ENCODE measurements at regions not wholly inside any gene's neighbourhood (a gene's known extent, or its start where the extent isn't known, plus 50 kb on each side); places are given as distances from the start of the nearest gene placed in this dataset.
"Not testable (repeated sequence)": the region's sequence is repeated elsewhere in the genome, so short reads cannot be mapped to it uniquely, and the experiment has no call there.

- no peak for DNase-seq (ENCODE audit: low spot score)
These were observed 2351.4 kb downstream of the PCDH7 start for GRCh38 chr4:33071535-33071934.

GRCh38 chr4:33072298-33073089 lies 2352.3 kb downstream of the PCDH7 start:
- no peak for DNase-seq (ENCODE audit: low spot score)

DNA sequence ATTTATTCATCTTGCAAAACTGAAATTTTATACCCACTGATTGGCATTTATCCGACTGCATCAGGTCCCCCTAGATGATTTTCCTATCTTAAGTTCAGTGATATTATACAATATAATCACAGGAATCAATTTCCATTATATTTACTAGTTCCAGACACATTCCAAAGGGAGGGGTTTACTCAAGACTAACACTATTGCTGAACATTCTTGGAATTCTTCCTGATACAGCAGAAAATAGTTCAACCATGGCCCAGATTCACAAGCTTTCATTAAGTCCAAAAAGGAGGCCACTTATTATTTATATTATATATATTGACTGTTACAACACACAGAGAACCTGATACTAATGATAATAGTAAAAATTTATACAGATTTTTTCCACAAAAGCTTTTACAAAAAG lies 2353.6 kb downstream of the PCDH7 start:
- DNase-seq (ENCODE audit: low spot score), result no peak

- DNase-seq (ENCODE audit: low spot score), result no peak
These were observed 2358.0 kb downstream of the PCDH7 start for GRCh38 chr4:33078145-33078544.

GRCh38 chr4:33080275-33080674 lies 2360.1 kb downstream of the PCDH7 start:
- DNase-seq (ENCODE audit: low spot score), result no peak

DNA sequence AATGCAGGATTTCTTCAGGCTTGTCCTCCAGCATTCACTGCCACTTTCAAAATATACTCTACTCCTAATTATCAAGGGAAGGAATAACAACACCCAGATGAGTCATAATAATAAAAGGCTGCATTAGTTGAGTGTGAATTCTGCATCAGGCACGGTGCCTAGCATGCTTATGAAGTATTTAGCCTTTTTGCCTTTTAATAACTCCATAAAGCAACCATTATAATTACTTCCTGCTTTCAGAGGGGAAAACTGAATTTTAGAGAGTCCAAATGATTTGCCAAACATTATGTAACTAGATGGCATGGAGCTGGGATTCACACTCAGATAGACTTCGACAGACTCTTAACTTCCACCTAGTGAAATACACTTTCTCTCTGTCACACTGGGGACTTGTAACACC lies 2365.5 kb downstream of the PCDH7 start:
- DNase-seq (ENCODE audit: low spot score), result no peak

DNA sequence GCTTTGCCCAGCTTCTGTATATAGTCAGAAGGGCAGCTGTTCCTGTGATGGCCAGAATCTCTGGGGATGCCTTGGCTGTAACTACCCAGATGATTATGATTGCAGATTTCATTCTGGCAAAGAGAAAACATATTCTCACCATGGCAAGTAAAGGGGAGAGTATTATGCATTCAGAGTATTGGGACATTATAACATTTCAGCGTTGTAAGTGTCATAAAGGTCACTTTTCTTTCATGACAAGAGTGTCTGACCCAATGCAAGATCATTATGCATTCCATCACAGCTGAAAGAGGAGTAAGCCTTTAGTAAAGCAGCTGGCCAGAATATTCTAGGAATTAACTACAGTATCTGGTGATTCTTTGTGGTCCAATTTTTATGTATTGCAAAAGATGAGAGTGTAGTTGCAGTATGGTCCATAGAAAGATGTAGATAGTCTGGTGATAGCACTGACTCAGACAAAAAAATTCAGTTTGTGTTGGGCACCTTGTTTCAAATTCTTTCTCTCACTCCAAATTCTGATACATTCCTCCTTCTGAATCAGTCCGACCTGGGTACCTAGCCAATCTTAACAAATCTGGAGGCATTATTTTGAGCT lies 2366.3 kb downstream of the PCDH7 start:
- no peak for DNase-seq (ENCODE audit: low spot score)

DNA sequence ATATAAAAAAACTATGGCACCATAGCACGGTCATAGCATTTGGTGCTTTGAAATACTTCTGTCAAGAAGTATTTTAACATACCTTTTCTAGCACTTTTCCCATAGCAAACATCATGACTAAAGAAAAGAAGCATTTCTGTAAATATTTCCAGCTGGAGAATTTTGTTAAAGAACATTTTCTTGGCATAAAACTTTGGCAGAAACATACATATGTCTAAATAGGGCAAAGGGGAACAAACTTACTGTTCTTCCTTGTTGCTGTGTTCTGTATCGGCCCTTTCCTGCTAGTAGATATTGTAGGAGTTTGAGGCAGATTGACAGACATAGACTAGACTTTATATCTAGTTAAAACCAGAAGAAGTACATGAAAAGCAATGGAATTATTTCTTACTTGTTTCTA lies 2368.5 kb downstream of the PCDH7 start:
- no peak for DNase-seq (ENCODE audit: low spot score)

DNA sequence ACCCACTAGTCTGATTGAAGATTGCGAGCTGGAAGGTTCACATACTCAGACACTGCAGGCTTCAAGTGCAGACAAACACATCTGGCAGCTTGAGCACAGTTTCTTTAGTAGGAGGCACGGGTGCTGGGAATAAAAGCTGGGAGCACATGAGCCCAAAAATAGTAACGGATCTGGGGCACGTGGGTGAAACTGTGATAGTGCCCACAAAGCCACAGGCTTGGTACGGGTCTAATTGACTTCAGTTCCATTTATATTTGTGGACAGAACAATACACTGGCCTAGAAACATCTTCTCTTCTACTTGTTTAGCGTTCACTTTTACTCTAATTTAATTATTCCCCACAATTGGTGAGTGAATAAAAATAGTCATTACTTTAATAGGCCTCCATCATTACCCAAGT lies 2370.7 kb downstream of the PCDH7 start:
- DNase-seq (ENCODE audit: low spot score), result no peak

GRCh38 chr4:33091961-33092360 lies 2371.8 kb downstream of the PCDH7 start:
- DNase-seq (ENCODE audit: low spot score), result no peak

DNA sequence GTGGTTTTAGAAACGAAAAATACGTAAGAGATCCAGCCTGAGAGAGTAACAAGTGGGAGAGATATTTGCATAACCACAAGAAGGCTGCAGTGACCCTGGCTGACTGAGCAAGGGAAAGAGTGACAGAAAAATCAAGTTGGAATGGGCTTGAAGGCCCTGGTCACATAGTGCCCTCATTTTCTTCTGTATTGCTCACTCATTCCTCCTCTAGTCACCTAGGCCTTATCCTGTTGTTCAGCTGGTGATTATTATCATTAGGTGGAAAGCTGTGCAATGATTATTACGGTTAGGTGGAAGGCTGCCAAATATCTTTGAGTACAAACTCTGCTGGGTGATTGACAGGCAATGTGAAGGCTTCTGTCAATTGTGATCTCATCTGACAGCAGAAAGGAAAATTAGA lies 2384.1 kb downstream of the PCDH7 start:
- no peak for DNase-seq (ENCODE audit: low spot score)

- no peak for DNase-seq (ENCODE audit: low spot score)
These were observed 2387.6 kb downstream of the PCDH7 start for GRCh38 chr4:33107814-33108213.

- DNase-seq (ENCODE audit: low spot score), result no peak
These were observed 2390.9 kb downstream of the PCDH7 start for GRCh38 chr4:33111117-33111516.

DNA sequence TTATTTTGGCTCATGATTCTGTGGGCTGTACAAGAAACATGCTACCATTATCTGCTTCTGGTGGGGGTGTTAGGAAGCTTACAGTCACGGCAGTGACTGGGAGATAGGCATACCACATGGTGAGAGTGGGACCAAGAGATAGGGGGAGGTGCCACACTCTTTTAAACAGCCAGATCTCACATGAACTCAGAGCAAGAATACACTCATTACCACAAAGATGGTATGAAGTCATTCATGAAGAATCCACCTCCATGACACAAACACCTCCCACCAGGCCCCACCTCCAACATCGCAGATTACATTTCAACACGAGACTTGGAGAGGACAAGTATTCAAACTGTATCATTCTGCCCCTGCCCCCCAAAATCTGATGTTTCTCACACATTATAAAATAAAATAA lies 2396.7 kb downstream of the PCDH7 start:
- DNase-seq (ENCODE audit: low spot score), result no peak

DNA sequence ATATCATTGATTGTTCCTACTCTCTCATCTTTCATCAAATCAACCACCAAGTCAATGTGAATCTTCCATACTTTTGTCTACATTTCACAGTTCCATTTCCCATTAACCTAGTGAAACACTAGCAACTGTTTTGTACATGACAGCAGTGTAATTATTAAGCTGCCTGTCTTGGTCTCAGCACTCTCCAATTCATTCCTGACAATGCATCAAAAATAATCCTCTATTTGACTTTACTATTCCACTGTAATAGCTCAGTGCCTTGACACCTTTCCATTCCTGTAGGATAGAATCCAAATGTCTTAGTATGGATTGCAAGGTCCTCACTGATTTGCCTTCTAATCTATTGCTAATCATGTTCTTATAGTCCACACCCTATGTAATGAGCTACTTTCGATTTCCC lies 2405.8 kb downstream of the PCDH7 start:
- DNase-seq (ENCODE audit: low spot score), result no peak

DNA sequence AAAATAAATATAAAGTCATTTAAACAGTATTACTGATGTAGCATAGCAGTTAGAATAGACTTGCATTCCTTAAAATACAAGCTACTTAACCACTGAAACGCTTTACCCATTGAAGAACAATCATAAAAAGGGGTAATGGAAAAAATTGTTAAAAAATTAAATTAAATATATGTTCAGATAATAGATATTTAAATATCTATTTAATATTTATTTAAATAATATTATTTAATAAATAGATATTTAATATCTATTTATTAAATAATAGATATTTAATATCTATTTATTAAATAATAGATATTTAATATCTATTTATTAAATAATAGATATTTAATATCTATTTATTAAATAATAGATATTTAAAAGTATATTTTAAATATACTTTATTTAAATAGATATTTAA lies 2410.5 kb downstream of the PCDH7 start:
- DNase-seq (ENCODE audit: low spot score), result not testable (repeated sequence)

GRCh38 chr4:33133723-33134122 lies 2413.6 kb downstream of the PCDH7 start:
- DNase-seq (ENCODE audit: low spot score), result no peak

GRCh38 chr4:33134366-33134765 lies 2414.2 kb downstream of the PCDH7 start:
- no peak for DNase-seq (ENCODE audit: low spot score)

DNA sequence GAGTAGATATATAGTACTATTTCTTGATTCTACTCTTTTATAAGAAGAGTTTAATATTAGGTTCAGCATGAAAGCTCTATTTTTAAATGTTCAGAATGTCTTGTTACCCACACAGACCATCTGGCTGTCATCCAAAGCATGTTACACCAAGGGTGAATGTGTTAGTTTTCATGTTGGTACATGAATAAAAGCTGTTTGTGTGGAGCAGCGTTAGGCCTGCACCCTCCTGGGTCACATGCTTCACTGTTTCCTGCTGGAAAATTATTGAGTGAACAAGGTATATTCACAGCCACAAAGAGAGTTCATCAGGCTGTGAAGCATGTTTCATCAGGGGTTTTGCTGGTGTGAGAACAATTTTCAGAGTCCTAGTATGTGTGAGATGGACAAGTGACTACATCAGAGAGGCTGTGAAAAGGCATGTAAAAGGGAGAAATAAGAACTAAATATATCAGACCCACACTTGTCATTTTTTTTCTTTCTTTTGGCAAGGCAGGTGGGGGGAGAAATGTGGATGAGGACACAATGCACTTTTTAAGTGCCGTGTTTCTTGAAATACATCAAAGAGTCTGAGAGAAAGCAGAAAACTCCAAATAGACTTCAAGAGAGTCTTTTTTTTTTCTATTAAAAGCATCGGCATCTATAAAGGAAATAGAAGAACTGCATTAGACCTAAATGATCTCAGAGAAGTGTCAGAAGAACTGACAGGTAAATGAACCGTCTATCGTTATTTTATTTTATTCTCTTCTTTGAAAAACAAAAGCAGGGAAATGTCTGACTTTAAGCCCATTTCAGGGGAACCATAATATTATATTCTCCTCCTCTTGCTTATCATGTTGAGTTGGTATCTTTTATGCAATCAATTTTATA lies 2429.7 kb downstream of the PCDH7 start:
- no peak for DNase-seq (ENCODE audit: low spot score)

DNA sequence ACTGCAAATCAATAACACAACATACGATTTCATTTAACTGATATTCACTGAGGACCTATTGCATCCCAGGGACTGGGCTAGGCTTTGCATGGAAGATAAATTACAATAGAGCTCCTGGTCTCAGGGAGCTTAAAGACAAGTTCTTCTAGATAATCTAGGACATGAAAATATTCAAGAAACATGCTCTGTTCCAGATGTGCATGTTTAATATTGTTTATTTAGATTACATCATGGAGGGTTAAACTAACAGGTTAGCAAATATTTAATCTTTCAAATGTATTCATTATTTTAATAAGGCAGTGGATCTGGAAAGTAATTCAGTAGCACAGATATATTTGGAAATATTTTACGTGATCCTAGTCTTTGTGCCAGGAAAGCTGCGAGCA lies 2430.3 kb downstream of the PCDH7 start:
- no peak for DNase-seq (ENCODE audit: low spot score)

DNA sequence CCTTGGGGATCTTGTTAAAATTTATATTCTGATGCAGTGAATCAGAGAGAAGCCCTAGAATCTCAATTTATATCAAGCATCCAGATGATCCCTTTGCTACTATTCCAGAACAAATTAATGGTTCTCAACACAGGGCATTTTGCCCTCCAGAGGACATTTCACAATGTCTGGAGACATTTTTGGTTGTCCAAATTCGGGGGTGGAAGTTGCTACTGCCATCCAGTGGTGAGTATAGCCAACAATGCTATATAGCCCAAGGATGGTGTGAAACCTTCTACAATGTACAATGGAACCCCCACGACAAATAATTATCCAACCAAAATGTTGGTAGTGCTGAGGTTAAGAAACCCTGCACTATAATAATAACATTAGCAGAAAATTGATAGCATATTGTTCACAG lies 2440.0 kb downstream of the PCDH7 start:
- DNase-seq (ENCODE audit: low spot score), result no peak

GRCh38 chr4:33161202-33161601 lies 2441.0 kb downstream of the PCDH7 start:
- no peak for DNase-seq (ENCODE audit: low spot score)

- no peak for DNase-seq (ENCODE audit: low spot score)
These were observed 2442.0 kb downstream of the PCDH7 start for GRCh38 chr4:33162122-33162521.
